Suppressor macrophage treated with lipopolysaccharide for 1 hour (primary cell): ENCODE measurements at regions not wholly inside any gene's neighbourhood (a gene's known extent, or its start where the extent isn't known, plus 50 kb on each side); places are given as distances from the start of the nearest gene placed in this dataset.

Experiments
- DNase-seq, 3 donors: peaks; one replicate each; pipeline ENCODE4 v3.0.0-alpha.2; 2020 to 2022

DNA sequence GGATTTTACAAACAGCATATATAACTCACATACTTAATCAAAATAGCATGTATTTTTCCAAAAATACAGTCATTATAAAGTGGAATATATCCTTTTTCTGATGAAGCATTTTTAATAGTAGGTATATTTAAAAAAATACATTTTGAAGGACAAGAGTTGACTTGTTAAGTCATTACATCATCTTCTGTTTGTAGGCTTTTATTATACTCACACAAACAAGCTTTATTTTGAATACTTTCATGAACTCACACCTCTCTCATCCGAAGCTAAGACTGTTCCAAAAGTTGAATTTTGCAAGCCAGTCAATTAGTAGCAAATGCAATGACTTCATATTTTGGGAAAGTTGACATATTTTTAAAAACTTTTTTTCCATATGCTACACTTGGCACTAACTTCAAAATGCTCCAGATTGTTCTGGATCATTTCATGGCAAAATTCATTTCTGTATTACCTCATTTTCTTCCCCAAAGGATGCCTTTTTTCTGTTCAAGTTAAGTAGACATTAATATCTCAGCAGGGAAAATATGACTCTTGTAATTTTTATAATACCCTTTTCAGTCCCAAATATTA is 68.5 kb upstream of the WDR75 start:
- DNase-seq = no peak

DNA sequence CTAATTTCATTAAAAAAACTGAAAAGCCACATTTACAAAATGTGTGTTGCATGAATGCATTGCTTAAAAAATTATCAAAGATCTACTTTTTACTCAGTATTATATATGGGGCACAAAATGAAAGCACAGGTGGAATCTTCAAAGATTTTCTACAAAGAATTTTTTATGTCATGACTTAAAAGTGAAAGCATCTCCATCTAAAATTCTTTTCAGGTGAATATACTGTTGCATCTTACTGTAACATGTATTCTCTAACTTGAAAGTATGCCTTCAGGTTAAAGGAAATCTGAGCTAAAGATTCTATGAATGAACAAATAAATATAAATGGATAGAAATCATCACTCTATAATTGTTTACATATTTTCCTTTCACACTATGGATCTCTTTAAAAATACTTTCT is 66.8 kb upstream of the WDR75 start:
- no peak for DNase-seq

DNA sequence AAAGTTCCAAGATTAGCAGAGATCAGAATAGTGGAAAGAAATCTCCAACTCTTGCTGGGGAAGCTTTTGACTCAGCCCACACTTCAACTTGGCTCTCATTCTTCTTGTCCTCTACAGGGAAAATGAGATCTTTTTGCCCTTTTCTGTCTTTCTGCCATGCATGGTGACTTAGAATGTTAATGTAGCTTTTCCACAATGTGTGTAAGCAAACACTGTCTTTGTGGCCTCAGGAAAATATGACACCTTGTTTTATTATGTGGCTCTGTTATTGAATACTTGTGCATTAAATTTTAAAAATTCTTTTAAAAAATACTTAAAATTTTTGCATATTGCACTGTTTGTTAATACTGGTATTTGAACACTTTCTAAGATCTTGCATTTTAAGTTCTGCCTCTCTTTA is 65.4 kb upstream of the WDR75 start:
- no peak for DNase-seq

DNA sequence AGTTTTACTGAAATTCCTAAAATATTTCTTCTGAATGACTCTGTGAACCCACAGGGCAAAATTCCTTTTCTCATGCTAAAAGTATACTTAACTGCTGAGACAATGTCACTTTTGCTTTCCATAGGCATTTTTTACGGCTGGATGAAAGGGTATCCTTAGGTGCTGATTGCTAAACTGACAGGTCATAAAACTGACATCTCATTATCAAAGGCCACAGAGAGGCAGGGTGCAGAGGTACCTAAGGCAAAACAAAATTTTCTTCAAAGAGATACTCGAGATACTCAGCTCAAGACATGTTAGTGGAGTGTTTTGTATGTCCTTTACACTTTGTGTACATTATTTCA is 62.0 kb upstream of the WDR75 start:
- no peak for DNase-seq

DNA sequence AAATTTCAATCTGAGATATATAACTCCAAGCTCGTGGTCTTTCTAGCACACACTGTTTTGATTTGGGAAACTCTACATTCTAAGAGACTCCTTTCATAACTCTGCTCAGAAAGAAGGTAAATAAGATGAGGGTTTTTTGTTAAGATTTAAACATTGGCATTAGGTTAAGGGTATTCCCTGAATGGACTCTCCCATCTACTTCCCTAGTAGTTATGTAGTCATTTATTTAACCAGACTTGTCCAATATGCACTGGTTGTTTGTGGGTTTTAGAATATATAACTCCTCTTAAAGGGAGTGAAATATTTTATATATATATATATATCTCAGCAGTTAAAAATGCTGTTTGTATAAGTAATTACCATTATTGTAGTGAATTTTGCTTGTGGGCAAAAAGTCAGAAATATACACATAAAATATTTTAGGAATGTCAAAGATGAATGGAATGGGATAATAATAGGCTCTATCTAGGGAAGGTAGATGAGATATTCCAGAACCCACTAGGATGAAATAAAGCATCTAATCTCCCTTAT is 61.5 kb upstream of the WDR75 start:
- DNase-seq = no peak

DNA sequence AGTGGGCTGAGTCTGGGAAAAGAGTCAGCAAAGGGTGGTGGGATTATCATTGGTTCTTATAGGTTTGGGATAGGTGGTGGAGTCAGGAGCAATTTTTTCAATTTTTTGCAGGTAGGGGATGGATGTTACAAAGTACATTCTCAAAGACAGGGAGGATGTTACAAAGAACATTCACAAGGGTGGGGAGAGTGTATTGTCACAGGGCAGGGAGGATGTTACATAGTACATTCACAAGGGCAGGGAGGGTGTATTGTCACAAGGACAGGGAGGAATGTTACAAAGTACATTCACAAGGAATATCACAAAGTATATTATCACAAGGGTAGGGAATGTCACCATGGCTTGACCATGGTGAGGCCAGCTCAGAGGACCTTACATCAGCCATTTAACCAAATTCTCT is 58.6 kb upstream of the WDR75 start:
- DNase-seq = no peak

DNA sequence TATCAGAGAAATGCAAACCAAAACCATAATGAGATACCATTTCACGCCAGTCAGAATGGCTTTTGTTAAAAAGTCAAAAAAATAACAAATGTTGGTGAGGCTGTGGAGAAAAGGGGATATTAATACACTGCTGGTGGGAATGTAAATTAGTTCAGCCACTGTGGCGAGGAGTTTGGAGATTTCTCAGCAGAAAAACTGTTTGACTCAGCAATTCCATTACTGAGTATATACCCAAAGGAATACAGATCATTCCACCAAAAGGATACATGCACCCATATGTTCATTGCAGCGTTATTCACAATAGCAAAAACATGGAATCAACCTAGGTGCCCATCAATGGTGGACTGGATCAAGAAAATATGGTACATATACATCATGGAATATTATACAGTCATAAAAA is 54.5 kb upstream of the WDR75 start:
- DNase-seq = no peak

DNA sequence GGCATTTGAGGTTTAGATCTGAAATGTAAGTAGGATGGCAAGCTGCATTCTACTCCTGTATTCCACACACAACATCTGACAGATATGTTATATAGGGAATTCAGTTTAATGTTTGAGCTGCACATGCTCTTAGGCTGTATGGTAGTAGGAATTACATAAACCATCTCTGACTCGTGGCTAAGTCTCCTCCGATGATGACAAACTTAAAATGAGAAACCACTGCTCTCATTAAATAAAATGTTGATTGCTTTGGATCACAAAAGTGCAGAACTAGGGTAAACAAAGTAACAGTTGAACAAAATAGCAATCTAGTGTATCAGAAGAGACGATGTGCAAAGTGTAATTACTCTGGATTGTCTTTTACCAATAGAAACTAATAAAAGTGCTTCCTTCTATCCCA is 50.1 kb upstream of the WDR75 start:
- DNase-seq = no peak
